ENCODE measurements at regions not wholly inside any gene's neighbourhood (a gene's known extent, or its start where the extent isn't known, plus 50 kb on each side); places are given as distances from the start of the nearest gene placed in this dataset.

DNA sequence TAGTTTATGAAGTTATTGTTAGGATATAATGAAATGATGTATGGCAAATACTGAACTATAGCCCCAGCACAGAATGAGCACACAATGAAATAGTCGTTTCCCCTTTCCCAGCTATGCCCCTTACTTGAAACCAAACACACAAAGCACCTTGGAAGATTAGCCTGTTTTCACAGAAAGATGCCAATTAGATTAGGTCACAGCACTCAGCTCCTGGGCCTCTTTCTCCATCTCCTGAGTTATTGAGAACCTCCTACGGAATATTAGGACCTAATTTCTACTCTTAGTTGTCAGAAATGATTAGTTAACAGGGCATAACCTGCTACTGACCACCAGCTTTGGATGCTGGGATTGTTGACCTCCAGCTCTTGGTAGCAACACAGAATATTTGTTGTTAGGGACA lies 269.4 kb upstream of the ROPN1 start:
- TF ChIP-seq TCF7L2 (IDR thresholded peaks at IDR 0.05; ENCODE audit: low read depth, low read length): no peak
- TF ChIP-seq SIN3A (IDR thresholded peaks at IDR 0.05; ENCODE audit: borderline replicate concordance, insufficient read depth, low read depth, low read length): no peak
- TF ChIP-seq, protein P1, sequence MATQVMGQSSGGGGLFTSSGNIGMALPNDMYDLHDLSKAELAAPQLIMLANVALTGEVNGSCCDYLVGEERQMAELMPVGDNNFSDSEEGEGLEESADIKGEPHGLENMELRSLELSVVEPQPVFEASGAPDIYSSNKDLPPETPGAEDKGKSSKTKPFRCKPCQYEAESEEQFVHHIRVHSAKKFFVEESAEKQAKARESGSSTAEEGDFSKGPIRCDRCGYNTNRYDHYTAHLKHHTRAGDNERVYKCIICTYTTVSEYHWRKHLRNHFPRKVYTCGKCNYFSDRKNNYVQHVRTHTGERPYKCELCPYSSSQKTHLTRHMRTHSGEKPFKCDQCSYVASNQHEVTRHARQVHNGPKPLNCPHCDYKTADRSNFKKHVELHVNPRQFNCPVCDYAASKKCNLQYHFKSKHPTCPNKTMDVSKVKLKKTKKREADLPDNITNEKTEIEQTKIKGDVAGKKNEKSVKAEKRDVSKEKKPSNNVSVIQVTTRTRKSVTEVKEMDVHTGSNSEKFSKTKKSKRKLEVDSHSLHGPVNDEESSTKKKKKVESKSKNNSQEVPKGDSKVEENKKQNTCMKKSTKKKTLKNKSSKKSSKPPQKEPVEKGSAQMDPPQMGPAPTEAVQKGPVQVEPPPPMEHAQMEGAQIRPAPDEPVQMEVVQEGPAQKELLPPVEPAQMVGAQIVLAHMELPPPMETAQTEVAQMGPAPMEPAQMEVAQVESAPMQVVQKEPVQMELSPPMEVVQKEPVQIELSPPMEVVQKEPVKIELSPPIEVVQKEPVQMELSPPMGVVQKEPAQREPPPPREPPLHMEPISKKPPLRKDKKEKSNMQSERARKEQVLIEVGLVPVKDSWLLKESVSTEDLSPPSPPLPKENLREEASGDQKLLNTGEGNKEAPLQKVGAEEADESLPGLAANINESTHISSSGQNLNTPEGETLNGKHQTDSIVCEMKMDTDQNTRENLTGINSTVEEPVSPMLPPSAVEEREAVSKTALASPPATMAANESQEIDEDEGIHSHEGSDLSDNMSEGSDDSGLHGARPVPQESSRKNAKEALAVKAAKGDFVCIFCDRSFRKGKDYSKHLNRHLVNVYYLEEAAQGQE (IDR thresholded peaks at IDR 0.05; ENCODE audit: insufficient read depth in 1 of 2, low read depth in 2 of 2, low read length in 1 of 2): no peak
- TF ChIP-seq POLR2AphosphoS5 (IDR thresholded peaks at IDR 0.05; ENCODE audit: low read depth, low read length): no peak
- TF ChIP-seq, protein P2, sequence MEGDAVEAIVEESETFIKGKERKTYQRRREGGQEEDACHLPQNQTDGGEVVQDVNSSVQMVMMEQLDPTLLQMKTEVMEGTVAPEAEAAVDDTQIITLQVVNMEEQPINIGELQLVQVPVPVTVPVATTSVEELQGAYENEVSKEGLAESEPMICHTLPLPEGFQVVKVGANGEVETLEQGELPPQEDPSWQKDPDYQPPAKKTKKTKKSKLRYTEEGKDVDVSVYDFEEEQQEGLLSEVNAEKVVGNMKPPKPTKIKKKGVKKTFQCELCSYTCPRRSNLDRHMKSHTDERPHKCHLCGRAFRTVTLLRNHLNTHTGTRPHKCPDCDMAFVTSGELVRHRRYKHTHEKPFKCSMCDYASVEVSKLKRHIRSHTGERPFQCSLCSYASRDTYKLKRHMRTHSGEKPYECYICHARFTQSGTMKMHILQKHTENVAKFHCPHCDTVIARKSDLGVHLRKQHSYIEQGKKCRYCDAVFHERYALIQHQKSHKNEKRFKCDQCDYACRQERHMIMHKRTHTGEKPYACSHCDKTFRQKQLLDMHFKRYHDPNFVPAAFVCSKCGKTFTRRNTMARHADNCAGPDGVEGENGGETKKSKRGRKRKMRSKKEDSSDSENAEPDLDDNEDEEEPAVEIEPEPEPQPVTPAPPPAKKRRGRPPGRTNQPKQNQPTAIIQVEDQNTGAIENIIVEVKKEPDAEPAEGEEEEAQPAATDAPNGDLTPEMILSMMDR (IDR thresholded peaks at IDR 0.05): no peak
- no peaks in the 10 kb centered on the region; the same call in 1 of the 2 replicates for H3K27me3 ChIP-seq (ENCODE audit: control insufficient read depth, insufficient read depth, low read length)
- ChIA-PET CTCF (no interaction called here), POLR2A (no interaction called here)
- intact Hi-C loops (cut with micrococcal nuclease; ENCODE audit: unreplicated experiment) (no loop called here), in situ Hi-C loops (cut with HindIII; ENCODE audit: low pct_unique_long_range_greater_than_20kb, low sequenced_read_pairs) (no loop called here)
- H3K36me3 ChIP-seq (ENCODE audit: control insufficient read depth, insufficient read depth, low read length): no peaks in the 10 kb centered on the region
- DNase-seq (ENCODE audit: low read depth, low spot score): no peak
- no peak overlapping the region for H3K27ac ChIP-seq (ENCODE audit: low read length)
- H3K4me3 ChIP-seq (ENCODE audit: low read depth in 2 of 2, low read length in 2 of 2): no peak overlapping the region
- H3K9me3 ChIP-seq (ENCODE audit: control insufficient read depth, insufficient read depth, low read depth, low read length): no peaks in the 10 kb centered on the region
- no TSS peak for BruUV-seq (replicated peaks)
- ATAC-seq: no peak
- H3K4me1 ChIP-seq (ENCODE audit: control insufficient read depth, insufficient read depth, low read length): no peaks in the 10 kb centered on the region

DNA sequence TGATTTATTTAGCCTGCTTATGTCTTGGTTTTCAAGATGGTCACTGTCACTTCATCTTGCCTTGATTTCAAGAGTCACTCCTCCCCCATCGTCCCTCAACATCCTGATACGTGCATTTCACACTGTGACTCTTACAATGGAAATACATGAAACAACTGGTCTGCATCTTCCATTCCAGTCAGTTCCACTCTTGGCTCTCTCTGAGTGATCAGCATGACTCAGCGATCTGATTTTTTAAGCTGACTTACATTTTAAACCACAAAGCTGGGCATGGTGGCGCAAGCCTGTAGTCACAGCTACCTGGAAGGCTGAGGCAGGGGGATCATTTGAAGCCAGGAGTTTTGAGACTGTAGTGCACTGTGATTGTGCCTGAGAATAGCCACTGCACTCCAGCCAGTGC lies 271.2 kb upstream of the ROPN1 start:
- H3K27ac ChIP-seq (ENCODE audit: low read length): no peak overlapping the region
- in situ Hi-C loops (cut with HindIII; ENCODE audit: low pct_unique_long_range_greater_than_20kb, low sequenced_read_pairs): no loop called here
- CTCF ChIA-PET: no interaction called here

More for the DNA sequence above, 271.2 kb upstream of the ROPN1 start:
- intact Hi-C loops (cut with micrococcal nuclease; ENCODE audit: unreplicated experiment): no loop called here
- POLR2A ChIA-PET: no interaction called here
- TF ChIP-seq, protein P2 (IDR thresholded peaks at IDR 0.05): no peak
- TF ChIP-seq, protein P1 (IDR thresholded peaks at IDR 0.05; ENCODE audit: insufficient read depth in 1 of 2, low read depth in 2 of 2, low read length in 1 of 2): no peak
- TF ChIP-seq POLR2AphosphoS5 (IDR thresholded peaks at IDR 0.05; ENCODE audit: low read depth, low read length): no peak
- no peak for TF ChIP-seq SIN3A (IDR thresholded peaks at IDR 0.05; ENCODE audit: borderline replicate concordance, insufficient read depth, low read depth, low read length)
- TF ChIP-seq TCF7L2 (IDR thresholded peaks at IDR 0.05; ENCODE audit: low read depth, low read length): no peak
- no peaks in the 10 kb centered on the region for H3K36me3 ChIP-seq (ENCODE audit: control insufficient read depth, insufficient read depth, low read length)
- BruUV-seq (replicated peaks): no TSS peak
- peaks cover 2% of the 10 kb centered on the region; the same call in 1 of the 2 replicates for H3K27me3 ChIP-seq (ENCODE audit: control insufficient read depth, insufficient read depth, low read length)
- H3K9me3 ChIP-seq (ENCODE audit: control insufficient read depth, insufficient read depth, low read depth, low read length): no peaks in the 10 kb centered on the region
- no peak for ATAC-seq
- DNase-seq (ENCODE audit: low read depth, low spot score): no peak
- no peaks in the 10 kb centered on the region for H3K4me1 ChIP-seq (ENCODE audit: control insufficient read depth, insufficient read depth, low read length)
- H3K4me3 ChIP-seq (ENCODE audit: low read depth in 2 of 2, low read length in 2 of 2): no peak overlapping the region
